ENCODE measurements at regions not wholly inside any gene's neighbourhood (a gene's known extent, or its start where the extent isn't known, plus 50 kb on each side); places are given as distances from the start of the nearest gene placed in this dataset.

DNA sequence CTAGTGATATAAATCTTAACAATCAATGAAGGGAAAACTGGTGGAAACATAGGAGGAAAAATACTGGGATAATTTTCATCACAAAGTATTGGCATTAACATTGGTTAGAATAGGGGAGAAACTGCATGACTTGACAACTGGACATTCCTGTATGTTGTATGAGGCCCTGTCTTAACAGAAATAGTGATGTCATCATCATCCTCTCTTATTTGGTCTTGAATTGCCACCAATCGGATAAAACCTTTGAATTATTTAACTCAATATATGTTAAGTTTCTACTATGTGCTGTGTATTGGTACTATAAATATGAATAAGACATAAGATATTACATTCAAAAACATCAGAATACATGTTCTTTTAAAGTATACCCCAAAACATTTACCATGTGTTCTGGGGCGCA, 130.1 kb upstream of the CCDC54 start:
- no peak for TF ChIP-seq CTCF (IDR thresholded peaks at IDR 0.05; ENCODE audit: insufficient read depth, low read depth, low read length)
- Histone ChIP-seq H3K36me3 (ENCODE audit: control insufficient read depth, insufficient read depth, low read length) (peaks cover 3% of the 10 kb centered on the region), H3K4me3 (ENCODE audit: low read depth, low read length) (no peak overlapping the region), H3K27me3 (ENCODE audit: control insufficient read depth, insufficient read depth, low read length) (no peaks in the 10 kb centered on the region)
- ChIA-PET CTCF (interaction anchor here (1.4 to 2.3 kb wide), 2 partner anchors 12 to 25 kb away, joined by 3 to 6 read pairs; no protein-coding TSS in a partner anchor), POLR2A (no interaction called here)
- DNase-seq (ENCODE audit: low read depth), result no peak

- CTCF ChIA-PET, result interaction anchor here (0.6 to 3.0 kb wide), 5 partner anchors 8 to 1303 kb away, joined by 3 to 9 read pairs (median 5); no protein-coding TSS in a partner anchor
- Histone ChIP-seq H3K27me3 (ENCODE audit: control insufficient read depth, insufficient read depth, low read length) (no peaks in the 10 kb centered on the region), H3K36me3 (ENCODE audit: control insufficient read depth, insufficient read depth, low read length) (peaks cover 3% of the 10 kb centered on the region), H3K4me3 (ENCODE audit: low read depth, low read length) (no peak overlapping the region)
- no peak for DNase-seq (ENCODE audit: low read depth)
- no peak for TF ChIP-seq CTCF (IDR thresholded peaks at IDR 0.05; ENCODE audit: insufficient read depth, low read depth, low read length)
- POLR2A ChIA-PET, result no interaction called here
These were observed 128.1 kb upstream of the CCDC54 start for GRCh38 chr3:107249132-107249531.

GRCh38 chr3:107250221-107250620, 127.0 kb upstream of the CCDC54 start:
- TF ChIP-seq CTCF (IDR thresholded peaks at IDR 0.05; ENCODE audit: insufficient read depth, low read depth, low read length), result no peak
- CTCF ChIA-PET, result interaction anchor here (0.8 to 3.0 kb wide), 3 partner anchors 9 to 134 kb away, joined by 3 to 9 read pairs (median 5); no protein-coding TSS in a partner anchor

DNA sequence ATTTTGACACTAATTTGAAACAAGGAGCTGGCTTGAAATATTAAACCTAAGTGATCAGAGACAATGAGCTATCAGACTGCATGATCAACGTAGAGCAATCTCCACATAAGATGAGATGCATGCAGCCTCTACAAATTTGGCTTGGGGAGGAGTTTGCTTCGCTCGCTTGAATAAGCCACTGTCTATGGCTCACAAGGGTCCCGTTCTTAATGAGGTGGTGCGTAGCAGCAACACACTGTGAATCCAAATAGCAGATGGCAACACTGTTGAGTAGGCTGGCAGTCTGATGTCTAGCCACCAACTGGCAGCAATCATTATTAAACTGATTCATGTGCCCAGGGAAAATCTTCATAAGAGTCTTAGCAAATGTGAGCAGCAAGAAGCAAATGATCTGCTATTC, 125.4 kb upstream of the CCDC54 start:
- H3K36me3 ChIP-seq (ENCODE audit: control insufficient read depth, insufficient read depth, low read length), result peaks cover 3% of the 10 kb centered on the region
- no peak for DNase-seq (ENCODE audit: low read depth)
- H3K27me3 ChIP-seq (ENCODE audit: control insufficient read depth, insufficient read depth, low read length), result no peaks in the 10 kb centered on the region
- no peak for TF ChIP-seq CTCF (IDR thresholded peaks at IDR 0.05; ENCODE audit: insufficient read depth, low read depth, low read length)
- ChIA-PET CTCF (interaction anchor here (0.9 kb wide), 1 partner anchor 11 kb away, joined by 3 read pairs; no protein-coding TSS in a partner anchor), POLR2A (no interaction called here)
- H3K4me3 ChIP-seq (ENCODE audit: low read depth, low read length), result no peak overlapping the region

More at GRCh38 chr3:107250221-107250620, 127.0 kb upstream of the CCDC54 start:
- Histone ChIP-seq H3K4me3 (ENCODE audit: low read depth, low read length) (no peak overlapping the region), H3K36me3 (ENCODE audit: control insufficient read depth, insufficient read depth, low read length) (peaks cover 3% of the 10 kb centered on the region), H3K27me3 (ENCODE audit: control insufficient read depth, insufficient read depth, low read length) (no peaks in the 10 kb centered on the region)
- DNase-seq (ENCODE audit: low read depth), result no peak
- POLR2A ChIA-PET, result no interaction called here

DNA sequence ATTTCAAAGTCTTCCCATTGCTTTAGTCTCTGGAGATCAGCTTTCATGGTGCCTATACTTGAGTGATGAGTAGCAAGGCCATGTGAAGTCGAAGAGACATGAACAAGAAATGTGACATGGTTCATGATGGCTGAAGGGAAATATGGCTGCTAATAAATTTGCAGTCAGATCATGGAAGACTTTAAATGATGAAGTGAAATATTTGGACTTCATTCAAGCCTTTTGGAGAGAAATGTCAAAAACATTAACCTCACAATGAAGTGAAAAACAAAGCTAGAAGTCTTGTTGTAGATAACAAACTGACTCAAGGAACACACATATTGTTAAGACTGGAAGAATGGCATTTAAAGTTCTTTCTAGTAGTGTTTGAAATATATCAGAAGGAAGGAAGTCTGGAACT, 120.3 kb upstream of the CCDC54 start:
- CTCF ChIA-PET, result no interaction called here
- no peak for DNase-seq (ENCODE audit: low read depth)
- H3K36me3 ChIP-seq (ENCODE audit: control insufficient read depth, insufficient read depth, low read length), result no peaks in the 10 kb centered on the region
- H3K4me3 ChIP-seq (ENCODE audit: low read depth, low read length), result no peak overlapping the region
- POLR2A ChIA-PET, result no interaction called here
- TF ChIP-seq CTCF (IDR thresholded peaks at IDR 0.05; ENCODE audit: insufficient read depth, low read depth, low read length), result no peak
- no peaks in the 10 kb centered on the region for H3K27me3 ChIP-seq (ENCODE audit: control insufficient read depth, insufficient read depth, low read length)
